H1 (cell line): ENCODE measurements at regions not wholly inside any gene's neighbourhood (a gene's known extent, or its start where the extent isn't known, plus 50 kb on each side); places are given as distances from the start of the nearest gene placed in this dataset.

ENCODE experiments used
- CTCF ChIA-PET: fragments of 300-600 bp; sonication (Branson Sonifier 250); formaldehyde crosslinking; loops from one replicate; lab custom pipeline; 2021; ENCODE audit not compliant: partially characterized antibody; lab: Charles Lee
- POLR2A ChIA-PET: fragments of 300-600 bp; sonication (Branson Sonifier 250); formaldehyde crosslinking; loops from one replicate; lab custom pipeline; 2021; ENCODE audit warnings: inconsistent platforms; ENCODE audit not compliant: partially characterized antibody; lab: Charles Lee
- DNase-seq, 2 experiments: peaks; one replicate each; pipeline versions ENCODE4 v3.0.0 to v3.0.0-alpha.2; 2010 to 2022; ENCODE audit warnings: low spot score in 2 of 2, low read depth in 1 of 2, mixed read lengths in 1 of 2
- FAIRE-seq: peaks from 2 replicates; lab custom pipeline; 2011; peaks lifted over from hg19 to GRCh38; lab: Jason Lieb, UNC
- H2AFZ ChIP-seq: 2 replicates; pipeline ENCODE4 v1.8.1; 2012; ENCODE audit warnings: low read length, inconsistent platforms
- H2AK5ac ChIP-seq: 2 replicates; pipeline ENCODE4 v1.6.1; 2013; ENCODE audit warnings: low read depth, low read length
- H2BK120ac ChIP-seq: replicated peaks from 2 replicates; pipeline ENCODE3; 2013; ENCODE audit warnings: low read depth, low read length, inconsistent platforms
- H2BK12ac ChIP-seq: 2 replicates; pipeline ENCODE4 v1.6.1; 2013; ENCODE audit warnings: low read depth, low read length
- H2BK15ac ChIP-seq: 2 replicates; pipeline ENCODE4 v1.6.1; 2013; ENCODE audit warnings: low read length
- H2BK20ac ChIP-seq: 2 replicates; pipeline ENCODE4 v1.6.1; 2013; ENCODE audit warnings: low read length
- H2BK5ac ChIP-seq: 2 replicates; pipeline ENCODE4 v1.6.1; 2013; ENCODE audit warnings: low read depth, low read length
- H3K14ac ChIP-seq: 2 replicates; pipeline ENCODE4 v1.6.1; 2013; ENCODE audit warnings: inconsistent platforms; ENCODE audit not compliant: insufficient read length
- H3K18ac ChIP-seq: 2 replicates; pipeline ENCODE4 v1.6.1; 2013; ENCODE audit warnings: low read length; ENCODE audit errors: extremely low read depth
- H3K23ac ChIP-seq: 2 replicates; pipeline ENCODE4 v1.6.1; 2013; ENCODE audit warnings: inconsistent platforms; ENCODE audit not compliant: insufficient read length
- H3K23me2 ChIP-seq: 2 replicates; pipeline ENCODE4 v1.6.1; 2013; ENCODE audit warnings: low read depth, low read length
- H3K27ac ChIP-seq: 2 replicates; pipeline ENCODE4 v1.6.1; 2011; ENCODE audit warnings: low read depth, low read length, inconsistent platforms
- H3K27me3 ChIP-seq, 4 experiments: replicated peaks in 1 of 4; 1 replicate in 1 of 4; 2 replicates in 3 of 4; pipeline versions ENCODE4 v1.6.1 to v1.8.1; 2011 to 2013; ENCODE audit warnings: low read length in 3 of 4, mild to moderate bottlenecking in 3 of 4, inconsistent platforms in 2 of 4, mixed read lengths in 2 of 4, moderate library complexity in 1 of 4; ENCODE audit not compliant: control insufficient read depth in 3 of 4, insufficient read depth in 3 of 4; ENCODE audit errors: extremely low read depth in 1 of 4
- H3K36me3 ChIP-seq, 4 experiments: 2 replicates each; pipeline versions ENCODE4 v1.6.1 to v1.8.1; 2011 to 2013; ENCODE audit warnings: mild to moderate bottlenecking in 4 of 4, low read length in 3 of 4, moderate library complexity in 2 of 4, control low read depth in 1 of 4, inconsistent platforms in 1 of 4; ENCODE audit not compliant: insufficient read depth in 4 of 4, control insufficient read depth in 2 of 4
- H3K4ac ChIP-seq: replicated peaks from 2 replicates; pipeline ENCODE3; 2013; ENCODE audit warnings: low read length, low read depth, mixed read lengths, inconsistent platforms; ENCODE audit not compliant: insufficient read length
- H3K4me1 ChIP-seq, 4 experiments: replicated peaks in 1 of 4; 1 replicate in 1 of 4; 2 replicates in 3 of 4; pipeline versions ENCODE4 v1.6.1 to v1.8.1; 2011 to 2013; ENCODE audit warnings: low read length in 3 of 4, inconsistent platforms in 2 of 4, mixed read lengths in 1 of 4; ENCODE audit not compliant: insufficient read depth in 4 of 4, control insufficient read depth in 3 of 4
- H3K4me2 ChIP-seq, 2 experiments: 2 replicates each; pipeline versions ENCODE4 v1.6.1 to v1.8.1; 2011 to 2013; ENCODE audit warnings: low read depth in 2 of 2, low read length in 2 of 2, control low read depth in 1 of 2, inconsistent platforms in 1 of 2, mild to moderate bottlenecking in 1 of 2; ENCODE audit not compliant: insufficient read depth in 1 of 2
- H3K4me3 ChIP-seq, 4 experiments: fragments of 200-600, 300-600 bp in 1 of 4; sonication (generic), shearing (Covaris generic), sonication (Bioruptor Twin) in 1 of 4; 2 replicates each; pipeline versions ENCODE4 v1.5.1 to v1.8.1; 2011 to 2016; ENCODE audit warnings: low read length in 4 of 4, low read depth in 3 of 4, control low read depth in 2 of 4, inconsistent platforms in 2 of 4, mild to moderate bottlenecking in 2 of 4, mixed read lengths in 1 of 4, moderate library complexity in 1 of 4; ENCODE audit not compliant: insufficient read depth in 2 of 4; ENCODE audit errors: extremely low read depth in 1 of 4
- H3K56ac ChIP-seq: replicated peaks from 2 replicates; pipeline ENCODE3; 2013; ENCODE audit warnings: low read depth, mild to moderate bottlenecking, mixed read lengths, low read length, inconsistent platforms; ENCODE audit not compliant: insufficient read length
- H3K79me1 ChIP-seq: 2 replicates; pipeline ENCODE4 v1.6.1; 2013; ENCODE audit warnings: low read depth, low read length, control low read depth
- H3K79me2 ChIP-seq, 2 experiments: 2 replicates each; pipeline versions ENCODE4 v1.6.1 to v1.8.1; 2012 to 2013; ENCODE audit warnings: low read length in 2 of 2, mild to moderate bottlenecking in 2 of 2, inconsistent platforms in 1 of 2; ENCODE audit not compliant: insufficient read depth in 2 of 2, control insufficient read depth in 1 of 2
- H3K9ac ChIP-seq, 4 experiments: replicated peaks in 1 of 4; 1 replicate in 1 of 4; 2 replicates in 3 of 4; pipeline versions ENCODE4 v1.6.1 to v1.8.1; 2011 to 2013; ENCODE audit warnings: low read depth in 3 of 4, low read length in 3 of 4, control low read depth in 2 of 4, mild to moderate bottlenecking in 2 of 4, moderate library complexity in 2 of 4, inconsistent platforms in 1 of 4; ENCODE audit errors: extremely low read depth in 1 of 4
- H3K9me3 ChIP-seq, 2 experiments: 2 replicates each; pipeline versions ENCODE4 v1.6.1 to v1.8.1; 2012 to 2013; ENCODE audit warnings: mild to moderate bottlenecking in 2 of 2, moderate library complexity in 2 of 2, control low read depth in 1 of 2, inconsistent platforms in 1 of 2, low read depth in 1 of 2, low read length in 1 of 2, mixed read lengths in 1 of 2; ENCODE audit not compliant: insufficient read depth in 2 of 2
- H4K20me1 ChIP-seq, 2 experiments: replicated peaks in 1 of 2; 2 replicates each; pipeline versions ENCODE3 to v1.8.1; 2011 to 2013; ENCODE audit warnings: inconsistent platforms in 2 of 2, low read length in 2 of 2, mild to moderate bottlenecking in 1 of 2; ENCODE audit not compliant: insufficient read depth in 2 of 2, control insufficient read depth in 1 of 2
- H4K5ac ChIP-seq: 2 replicates; pipeline ENCODE4 v1.6.1; 2013; ENCODE audit warnings: low read length, low read depth, mixed read lengths, inconsistent platforms; ENCODE audit not compliant: insufficient read length
- H4K8ac ChIP-seq: 2 replicates; pipeline ENCODE4 v1.8.0; 2013; ENCODE audit warnings: mild to moderate bottlenecking, moderate library complexity, low read length, inconsistent platforms; ENCODE audit not compliant: insufficient read depth; ENCODE audit errors: extremely low read depth
- H4K91ac ChIP-seq: replicated peaks from 2 replicates; pipeline ENCODE3; 2013; ENCODE audit warnings: low read length, mixed read lengths, inconsistent platforms; ENCODE audit not compliant: insufficient read length
- CBX5 ChIP-seq: fragments of 300-800, 300-1000 bp; sonication (generic); IDR thresholded peaks from 2 replicates; pipeline ENCODE4 v1.7.1; 2016; ENCODE audit warnings: antibody characterized with exemption, low read length, low read depth
- CBX8 ChIP-seq: fragments of 300-800, 300-1000 bp; sonication (generic); IDR thresholded peaks from 2 replicates; pipeline ENCODE4 v1.7.1; 2016; ENCODE audit warnings: low read depth, low read length, borderline replicate concordance
- CREB1 ChIP-seq: IDR thresholded peaks from 2 replicates; pipeline ENCODE4 v1.6.1; 2012; ENCODE audit warnings: inconsistent platforms
- CTBP2 ChIP-seq: IDR thresholded peaks from 2 replicates; pipeline ENCODE4 v1.7.0; 2011; ENCODE audit warnings: borderline replicate concordance, mild to moderate bottlenecking, moderate library complexity, mixed read lengths, low read length; ENCODE audit not compliant: insufficient read depth, insufficient read length
- EGR1 ChIP-seq: IDR thresholded peaks from 2 replicates; pipeline ENCODE4 v1.6.1; 2011; ENCODE audit warnings: low read depth, low read length, borderline replicate concordance
- GABPA ChIP-seq: IDR thresholded peaks from 2 replicates; pipeline ENCODE4 v1.6.1; 2011; ENCODE audit warnings: mild to moderate bottlenecking, low read length, moderate library complexity, borderline replicate concordance; ENCODE audit not compliant: insufficient read depth
- JUND ChIP-seq: IDR thresholded peaks from 2 replicates; pipeline ENCODE4 v1.6.1; 2011; ENCODE audit warnings: mild to moderate bottlenecking, improper control_type of control experiment, low read length
- NRF1 ChIP-seq: IDR thresholded peaks from 2 replicates; pipeline ENCODE4 v1.6.1; 2011; ENCODE audit warnings: mild to moderate bottlenecking, low read depth, low read length, improper control_type of control experiment
- RAD21 ChIP-seq, 2 experiments: IDR thresholded peaks in 1 of 2; conservative IDR thresholded peaks in 1 of 2; 2 replicates each; pipeline ENCODE4 v1.6.1; 2011; ENCODE audit warnings: low read depth in 2 of 2, low read length in 2 of 2, improper control_type of control experiment in 1 of 2, inconsistent platforms in 1 of 2, mild to moderate bottlenecking in 1 of 2, moderate library complexity in 1 of 2
- RXRA ChIP-seq: IDR thresholded peaks from 2 replicates; pipeline ENCODE4 v1.6.1; 2011; ENCODE audit warnings: low read depth, mild to moderate bottlenecking, low read length, moderate library complexity; ENCODE audit not compliant: insufficient read depth
- TBP ChIP-seq: IDR thresholded peaks from 2 replicates; pipeline ENCODE4 v1.6.1; 2011; ENCODE audit warnings: low read depth, low read length, improper control_type of control experiment
- TCF12 ChIP-seq: IDR thresholded peaks from 2 replicates; pipeline ENCODE4 v1.6.1; 2011; ENCODE audit warnings: low read depth, mild to moderate bottlenecking, low read length
- ZNF274 ChIP-seq: IDR thresholded peaks from 2 replicates; pipeline ENCODE4 v1.7.0; 2012; ENCODE audit warnings: low read length, borderline replicate concordance; ENCODE audit errors: extremely low read depth
- WGBS, 2 experiments: shearing (Covaris generic) in 1 of 2; methylation state at CpG; one replicate each; pipeline versions ENCODE4 v1.1.6 to v1.1.7; 2013 to 2015; ENCODE audit warnings: low lambda C conversion rate in 2 of 2, mixed read lengths in 2 of 2, inconsistent platforms in 1 of 2, low coverage in 1 of 2, missing lambda C conversion rate in 1 of 2; ENCODE audit not compliant: insufficient replicate concordance in 2 of 2, insufficient coverage in 1 of 2, insufficient read length in 1 of 2; ENCODE audit errors: extremely low coverage in 1 of 2, missing lambda C conversion rate in 1 of 2; 5-methylcytosine and 5-hydroxymethylcytosine counted together
- TF ChIP-seq, protein P1 (sequence below): IDR thresholded peaks from 2 replicates; pipeline ENCODE4 v1.6.1; 2012; ENCODE audit warnings: low read length, inconsistent platforms

DNA sequence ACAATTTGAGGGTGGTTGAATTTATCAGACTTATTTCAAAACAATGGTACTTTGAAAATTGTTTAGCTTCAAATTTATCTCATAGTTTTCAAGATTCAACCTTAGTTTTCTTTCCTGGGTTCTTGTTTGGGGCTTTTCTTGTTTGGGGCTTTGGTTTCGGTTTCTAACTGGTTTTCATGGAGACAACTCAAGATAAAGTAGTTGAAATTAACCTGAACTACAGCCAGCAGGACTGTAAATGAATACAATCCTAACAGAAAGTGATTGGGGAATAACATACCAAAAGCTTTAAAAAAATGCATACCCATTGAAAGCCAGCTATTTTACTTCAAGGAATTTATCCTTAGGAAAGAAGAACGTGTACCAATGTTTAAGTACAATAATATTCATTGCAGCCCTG lies 133.5 kb upstream of the SLC14A2 start:
- FAIRE-seq (no peak), DNase-seq (no peak)
- Histone ChIP-seq H3K4me3 (no peak overlapping the region), H3K79me2 (no peaks in the 10 kb centered on the region), H2BK5ac (no peak overlapping the region), H3K23ac (no peak overlapping the region), H3K36me3 (no peaks in the 10 kb centered on the region), H4K91ac (no peak overlapping the region), H2AFZ (no peak overlapping the region), H2BK120ac (no peak overlapping the region), H3K18ac (no peak overlapping the region), H2BK12ac (no peak overlapping the region), H3K9me3 (no peaks in the 10 kb centered on the region), H3K4me2 (no peak overlapping the region), H4K8ac (no peak overlapping the region), H3K27ac (no peak overlapping the region), H4K20me1 (no peaks in the 10 kb centered on the region), H3K4me1 (no peaks in the 10 kb centered on the region), H3K9ac (no peak overlapping the region), H2BK15ac (no peak overlapping the region), H3K79me1 (no peaks in the 10 kb centered on the region), H2BK20ac (no peak overlapping the region), H3K56ac (no peak overlapping the region), H3K23me2 (no peaks in the 10 kb centered on the region), H2AK5ac (no peak overlapping the region), H3K4ac (no peak overlapping the region), H4K5ac (no peak overlapping the region), H3K14ac (no peak overlapping the region), H3K27me3 (peaks cover 0 to 1% (median 0%) of the 10 kb centered on the region in 4 experiments; a peak in 1 of 7 replicates)
- CTCF ChIA-PET = no interaction called here
- POLR2A ChIA-PET = no interaction called here
- 97% methylated on average over 2 of the region's 2 CpGs; no CpG with 5 or more reads in 1 of the 2 experiments for WGBS, 2 experiments
- TF ChIP-seq EGR1 (no peak), GABPA (no peak), NRF1 (no peak), CREB1 (no peak), TBP (no peak), TCF12 (no peak), JUND (no peak), CTBP2 (no peak), ZNF274 (no peak), CBX8 (no peak), RXRA (no peak), CBX5 (no peak), RAD21 (IDR thresholded peaks at IDR 0.05 in 1 of 2, conservative IDR thresholded peaks at IDR 0.05 in 1 of 2; ENCODE audit: low read depth in 2 of 2, low read length in 2 of 2) (no peak)
- TF ChIP-seq, protein P1, sequence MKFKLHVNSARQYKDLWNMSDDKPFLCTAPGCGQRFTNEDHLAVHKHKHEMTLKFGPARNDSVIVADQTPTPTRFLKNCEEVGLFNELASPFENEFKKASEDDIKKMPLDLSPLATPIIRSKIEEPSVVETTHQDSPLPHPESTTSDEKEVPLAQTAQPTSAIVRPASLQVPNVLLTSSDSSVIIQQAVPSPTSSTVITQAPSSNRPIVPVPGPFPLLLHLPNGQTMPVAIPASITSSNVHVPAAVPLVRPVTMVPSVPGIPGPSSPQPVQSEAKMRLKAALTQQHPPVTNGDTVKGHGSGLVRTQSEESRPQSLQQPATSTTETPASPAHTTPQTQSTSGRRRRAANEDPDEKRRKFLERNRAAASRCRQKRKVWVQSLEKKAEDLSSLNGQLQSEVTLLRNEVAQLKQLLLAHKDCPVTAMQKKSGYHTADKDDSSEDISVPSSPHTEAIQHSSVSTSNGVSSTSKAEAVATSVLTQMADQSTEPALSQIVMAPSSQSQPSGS = no peak
